GM18870 (cell line): ENCODE measurements at regions not wholly inside any gene's neighbourhood (a gene's known extent, or its start where the extent isn't known, plus 50 kb on each side); places are given as distances from the start of the nearest gene placed in this dataset.

ENCODE experiments used
- ATAC-seq: cut with Tn5 transposase; IDR thresholded peaks from one replicate; pipeline ENCODE4 v1.9.1; 2021; ENCODE audit warnings: moderate library complexity; ENCODE audit not compliant: unreplicated experiment

DNA sequence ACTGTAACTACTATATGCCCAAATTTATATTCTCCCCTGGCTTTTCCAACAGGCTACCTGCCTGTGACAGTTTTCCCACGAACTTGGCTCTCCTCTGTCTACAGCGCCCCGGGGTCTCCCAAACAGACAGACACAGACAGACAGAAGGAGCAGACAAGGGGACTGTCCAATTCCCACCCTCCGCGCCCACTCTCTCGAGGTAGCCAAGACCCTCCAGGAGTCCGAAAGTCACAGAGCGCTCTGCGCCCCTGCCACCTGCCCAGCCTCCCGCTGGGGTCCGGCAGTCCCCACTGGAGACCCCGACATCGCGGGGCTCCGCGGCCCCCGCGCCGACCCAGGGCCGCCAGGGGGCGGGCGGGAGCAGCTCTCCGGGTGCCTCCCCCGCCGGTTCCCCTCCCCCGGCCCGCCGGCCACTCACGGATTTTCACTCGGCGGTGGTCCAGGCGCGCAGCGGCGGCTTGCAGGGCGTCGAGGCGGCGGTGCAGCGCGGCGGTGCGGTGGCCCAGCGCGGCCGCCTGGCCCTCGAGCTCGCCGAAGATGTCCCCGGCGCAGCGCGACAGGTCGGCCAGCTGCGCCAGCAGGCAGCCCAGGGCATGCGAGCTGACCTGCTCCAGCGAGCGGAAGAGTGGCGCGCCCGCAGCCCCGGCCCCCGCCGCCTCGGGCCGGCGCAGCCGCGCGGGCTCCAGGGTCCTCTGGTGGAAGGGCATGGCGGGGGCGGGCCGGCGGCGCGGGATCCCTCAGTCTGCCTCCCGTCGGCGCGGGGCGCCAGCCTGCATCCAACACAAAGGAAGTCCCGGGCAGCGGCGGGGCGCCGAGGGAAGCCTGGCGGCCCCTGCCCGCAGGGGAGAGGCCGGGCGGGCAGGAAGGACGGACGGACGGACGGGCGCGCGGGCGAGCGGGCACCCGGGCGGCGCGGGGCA lies 81.3 kb upstream of the CCDC28A start:
- no peak for ATAC-seq

- ATAC-seq: no peak
Observed at GRCh38 chr6:138692978-138693909, 80.3 kb upstream of the CCDC28A start.

- no peak for ATAC-seq
Observed at GRCh38 chr6:138695193-138695592, 78.4 kb upstream of the CCDC28A start.

DNA sequence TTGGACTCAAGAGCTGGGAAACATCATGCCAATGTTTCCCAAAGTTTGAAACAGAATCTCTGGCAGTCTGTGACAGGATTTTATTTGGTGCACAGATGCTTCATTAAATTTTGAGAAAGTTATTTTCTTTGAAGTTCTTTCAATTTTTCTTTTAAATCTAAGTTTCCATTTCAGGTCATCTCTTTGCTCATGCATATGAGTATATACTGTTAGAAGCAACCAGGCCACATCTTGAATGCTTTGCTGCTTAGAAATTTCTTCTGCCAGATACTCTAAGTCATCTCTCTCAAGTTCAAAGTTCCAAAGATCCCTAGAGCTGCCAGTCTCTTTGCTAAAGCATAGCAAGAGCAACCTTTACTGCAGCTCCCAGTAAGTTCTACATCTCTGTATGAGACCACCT lies 59.1 kb upstream of the CCDC28A start:
- ATAC-seq: no peak

- no peak for ATAC-seq
Observed at GRCh38 chr6:138716013-138716412, 57.6 kb upstream of the CCDC28A start.

- ATAC-seq: no peak
Observed at GRCh38 chr6:138716971-138717665, 56.5 kb upstream of the CCDC28A start.

- no peak for ATAC-seq
Observed at GRCh38 chr6:138719011-138719635, 54.4 kb upstream of the CCDC28A start.

DNA sequence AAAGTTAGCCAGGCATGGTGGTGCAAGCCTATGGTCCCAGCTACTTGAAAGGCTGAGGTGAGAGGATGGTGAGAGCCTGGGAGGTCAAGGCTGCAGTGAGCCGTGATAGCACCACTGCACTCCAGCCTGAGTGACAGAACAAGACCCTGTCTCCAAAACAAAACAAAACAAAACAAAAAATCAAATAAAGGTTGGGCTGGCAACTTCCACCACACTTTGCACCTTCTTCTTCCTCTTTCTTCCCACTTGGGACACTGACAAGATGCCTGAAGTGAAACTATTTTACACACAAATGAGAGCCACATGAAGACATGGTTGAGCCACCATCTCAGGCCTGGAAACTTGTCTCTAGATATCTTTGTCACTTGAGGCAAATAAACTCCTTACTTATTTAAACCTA lies 53.8 kb upstream of the CCDC28A start:
- ATAC-seq: no peak

- ATAC-seq: no peak
Observed at GRCh38 chr6:138722425-138723371, 50.9 kb upstream of the CCDC28A start.
